Stimulated activated CD8-positive, alpha-beta memory T cell treated with anti-CD3 and anti-CD28 coated beads, Interleukin-2, amount 100 ng/mL, for 1 hour (primary cell): ENCODE measurements at regions not wholly inside any gene's neighbourhood (a gene's known extent, or its start where the extent isn't known, plus 50 kb on each side); places are given as distances from the start of the nearest gene placed in this dataset.
"Not testable (repeated sequence)": the region's sequence is repeated elsewhere in the genome, so short reads cannot be mapped to it uniquely, and the experiment has no call there.

Experiments
- DNase-seq, 2 donors: peaks; one replicate each; pipeline ENCODE4 v3.0.0-alpha.2; 2020; ENCODE audit warnings: low read depth in 2 of 2

DNA sequence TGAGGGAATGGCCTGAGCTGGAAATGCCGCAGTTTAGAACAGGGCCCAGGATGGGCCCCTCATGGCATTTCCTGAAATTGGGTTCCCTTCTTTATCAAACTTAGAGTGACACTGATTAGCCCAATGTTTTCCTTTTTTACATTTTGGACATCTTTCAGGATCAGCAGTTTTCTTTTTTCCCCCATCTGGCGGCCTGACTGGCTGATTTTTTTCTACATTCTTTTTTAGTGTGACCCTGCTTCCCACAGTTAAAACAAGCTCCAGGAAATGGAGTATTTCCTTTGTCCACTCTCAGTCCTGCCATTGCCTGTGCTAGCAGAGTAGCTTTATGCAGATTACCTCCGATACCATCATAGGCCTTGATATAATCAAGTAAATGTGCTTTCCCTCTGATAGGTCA lies 185.8 kb upstream of the IGF1 start:
- DNase-seq: not testable (repeated sequence)

- no peak for DNase-seq
These were observed 179.0 kb upstream of the IGF1 start for GRCh38 chr12:102659200-102659911.

DNA sequence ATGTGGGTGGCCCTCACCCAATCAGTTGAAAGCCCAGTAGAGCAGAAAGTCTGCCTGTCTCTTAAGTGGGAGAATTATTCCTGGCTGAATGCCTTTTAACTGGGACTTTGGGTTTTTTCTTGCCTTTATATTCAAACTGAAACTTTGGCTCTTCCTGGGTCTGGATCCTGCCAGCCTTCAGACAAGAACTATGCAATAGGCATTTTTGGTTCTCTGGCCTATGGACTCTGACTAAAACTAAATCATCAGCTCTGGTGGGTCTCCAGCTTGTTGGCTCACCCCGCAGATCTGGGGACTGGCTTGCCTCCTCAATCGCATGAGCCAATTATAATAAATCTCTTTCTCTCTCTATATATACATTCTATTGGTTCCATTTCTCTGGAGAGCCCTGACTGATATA lies 173.0 kb upstream of the IGF1 start:
- DNase-seq: no peak

DNA sequence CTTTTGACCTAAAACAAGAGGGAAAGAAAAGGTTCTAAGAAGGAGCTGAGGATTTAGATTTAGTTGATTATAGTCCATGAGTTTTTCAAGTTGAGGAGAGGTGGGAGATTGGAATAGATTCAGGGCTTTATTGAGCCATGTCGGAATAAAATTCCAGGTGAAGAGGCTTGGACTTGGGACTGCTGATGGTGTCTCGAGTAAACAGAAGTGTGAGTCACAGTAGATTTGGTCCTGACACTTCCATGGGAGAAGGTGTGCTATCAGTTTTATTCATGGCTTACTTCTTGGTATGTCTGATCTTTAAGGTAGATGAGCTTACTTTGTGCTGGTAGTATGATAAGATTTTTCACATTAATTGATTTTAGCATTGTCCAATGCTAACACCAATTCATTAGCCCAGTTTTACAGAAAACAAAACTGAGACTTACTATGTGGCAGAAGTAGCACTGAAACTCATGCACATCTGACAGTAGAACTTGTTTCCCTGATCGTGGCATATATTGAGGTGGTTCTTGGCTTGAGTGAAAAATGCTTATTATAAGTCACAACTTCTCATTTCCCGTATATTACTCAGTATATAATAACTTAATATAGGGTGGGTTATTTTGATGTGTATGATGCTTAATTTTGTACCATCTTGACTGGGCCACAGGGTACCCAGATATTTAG lies 172.4 kb upstream of the IGF1 start:
- DNase-seq: no peak

GRCh38 chr12:102645968-102646367 lies 165.6 kb upstream of the IGF1 start:
- DNase-seq: no peak

GRCh38 chr12:102643879-102644575 lies 163.7 kb upstream of the IGF1 start:
- no peak for DNase-seq

- no peak for DNase-seq
These were observed 161.8 kb upstream of the IGF1 start for GRCh38 chr12:102642199-102642598.

DNA sequence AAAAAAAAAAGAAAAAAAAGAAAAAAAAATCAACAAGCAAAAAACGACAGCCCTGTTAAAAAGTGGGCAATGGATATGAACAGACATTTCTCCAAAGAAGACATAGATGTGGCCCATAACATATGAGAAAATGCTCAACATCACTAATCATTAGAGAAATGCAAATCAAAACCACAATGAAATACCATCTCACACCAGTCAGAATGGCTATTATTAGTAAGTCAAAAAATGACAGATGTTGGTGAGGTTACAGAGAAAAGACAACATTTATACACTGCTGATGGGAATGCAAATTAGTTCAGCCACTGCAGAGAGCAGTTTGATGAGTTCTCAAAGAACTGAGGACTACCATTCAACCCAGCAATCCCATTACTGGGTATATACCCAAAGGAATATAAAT lies 160.3 kb upstream of the IGF1 start:
- DNase-seq: not testable (repeated sequence)

DNA sequence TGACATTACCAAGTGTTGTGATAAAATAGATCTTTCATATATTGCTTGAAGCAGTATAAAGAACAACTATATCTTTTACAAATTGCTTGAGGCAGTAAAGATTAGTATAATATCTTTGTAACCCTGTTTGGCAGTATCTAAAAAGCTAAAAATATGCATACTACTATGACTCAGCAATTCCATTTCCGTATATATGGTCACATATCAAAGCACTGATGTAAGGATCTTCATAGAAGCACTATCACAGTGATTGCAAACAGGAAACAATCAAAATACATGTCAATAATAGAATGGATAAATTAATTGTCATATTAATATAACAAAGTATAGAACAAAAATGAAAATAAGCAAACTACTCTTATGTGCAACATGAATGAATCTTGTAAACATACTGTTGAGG lies 158.4 kb upstream of the IGF1 start:
- DNase-seq: no peak

DNA sequence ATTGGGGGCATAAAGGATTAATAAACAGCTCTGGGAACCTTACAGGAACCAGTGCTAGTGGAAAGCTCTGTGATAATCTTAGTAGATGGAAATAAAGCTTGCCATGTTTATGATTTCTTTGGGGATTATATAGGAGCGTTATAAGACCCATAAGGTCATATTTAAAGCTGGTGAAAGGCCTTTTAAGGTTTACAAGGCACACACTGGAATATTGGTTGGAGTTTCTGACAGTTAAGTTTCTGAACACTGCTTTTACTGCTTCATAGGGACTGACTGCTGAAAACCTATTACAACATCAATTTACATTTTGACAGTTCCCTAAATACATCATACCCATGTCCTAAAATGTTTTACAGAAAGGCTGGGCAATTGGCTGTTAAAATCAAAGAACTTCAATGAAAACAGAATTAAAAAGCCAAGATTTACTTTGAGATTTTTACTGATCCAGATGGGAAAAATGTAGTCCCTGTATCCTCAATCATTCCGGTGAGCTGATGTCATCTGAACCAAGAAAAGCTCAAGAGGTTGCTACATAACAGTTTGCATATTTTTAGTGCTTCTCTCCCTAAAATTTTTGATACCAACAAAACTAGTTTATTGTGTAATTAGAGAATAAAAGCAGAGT lies 153.7 kb upstream of the IGF1 start:
- DNase-seq: no peak

GRCh38 chr12:102631274-102631673 lies 150.9 kb upstream of the IGF1 start:
- no peak for DNase-seq

DNA sequence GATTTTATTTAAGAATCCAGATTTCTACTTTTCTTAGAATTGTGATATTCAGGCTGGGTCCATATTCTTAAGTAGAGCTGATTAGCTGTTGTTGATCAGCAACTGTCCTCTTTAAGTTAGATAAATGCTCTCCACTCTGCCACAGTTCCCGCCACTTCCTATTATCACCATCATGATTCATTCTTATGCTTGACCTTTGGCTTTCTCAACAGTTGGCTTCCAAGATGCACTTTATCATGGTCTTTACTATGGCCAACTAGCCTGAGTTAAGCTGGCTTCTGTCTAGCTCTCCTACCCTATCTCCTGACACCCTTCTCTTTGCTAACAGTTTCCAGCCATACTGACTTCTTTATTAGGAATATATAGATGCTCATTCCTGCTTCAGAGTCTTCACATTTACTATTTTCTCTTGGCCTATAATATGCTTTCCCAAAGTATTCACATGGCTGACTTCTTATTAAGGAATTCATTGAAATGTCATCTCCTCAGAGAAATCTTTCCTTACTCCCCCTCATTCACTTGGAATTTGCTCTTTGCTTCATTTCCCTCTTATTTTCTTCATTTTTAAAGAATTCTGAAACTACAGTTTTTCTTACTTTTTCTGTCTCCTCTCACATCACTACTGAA lies 149.0 kb upstream of the IGF1 start:
- DNase-seq: no peak

- DNase-seq: no peak
These were observed 145.5 kb upstream of the IGF1 start for GRCh38 chr12:102625819-102626218.

- no peak for DNase-seq
These were observed 142.3 kb upstream of the IGF1 start for GRCh38 chr12:102622618-102623017.

DNA sequence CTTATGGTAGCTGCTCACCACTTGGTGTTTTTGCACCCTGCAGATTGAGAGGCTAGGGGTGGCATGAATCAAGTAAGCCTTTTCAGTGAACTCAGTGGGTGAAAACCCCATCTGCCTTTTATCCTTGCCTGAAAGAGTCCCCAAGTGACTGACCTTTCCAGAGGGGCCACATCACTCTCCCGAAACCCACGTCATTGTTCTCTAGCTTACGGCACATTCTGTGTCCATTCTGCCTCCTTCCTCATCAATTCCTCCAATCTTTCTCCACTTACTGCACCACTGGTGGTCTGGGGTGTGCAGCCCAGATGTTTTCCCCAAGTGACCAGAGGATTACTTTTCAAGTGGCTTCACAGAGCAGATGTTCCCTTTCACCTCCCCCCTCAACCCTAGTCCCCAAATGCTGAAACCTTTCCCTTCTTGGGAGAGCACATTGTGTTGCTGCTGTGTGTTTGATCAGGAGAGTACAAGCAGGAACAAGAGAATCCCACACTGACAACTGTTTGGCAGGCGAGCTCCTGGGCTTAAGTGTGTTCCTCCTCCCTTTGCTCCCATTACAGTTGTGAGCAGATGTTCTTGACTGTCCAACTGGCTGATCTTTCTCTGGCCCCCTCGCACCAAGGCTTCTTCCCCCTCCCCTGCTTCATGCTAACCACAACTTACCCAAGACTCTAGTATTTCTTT lies 138.0 kb upstream of the IGF1 start:
- DNase-seq: no peak

- no peak for DNase-seq
These were observed 136.3 kb upstream of the IGF1 start for GRCh38 chr12:102616692-102617091.

DNA sequence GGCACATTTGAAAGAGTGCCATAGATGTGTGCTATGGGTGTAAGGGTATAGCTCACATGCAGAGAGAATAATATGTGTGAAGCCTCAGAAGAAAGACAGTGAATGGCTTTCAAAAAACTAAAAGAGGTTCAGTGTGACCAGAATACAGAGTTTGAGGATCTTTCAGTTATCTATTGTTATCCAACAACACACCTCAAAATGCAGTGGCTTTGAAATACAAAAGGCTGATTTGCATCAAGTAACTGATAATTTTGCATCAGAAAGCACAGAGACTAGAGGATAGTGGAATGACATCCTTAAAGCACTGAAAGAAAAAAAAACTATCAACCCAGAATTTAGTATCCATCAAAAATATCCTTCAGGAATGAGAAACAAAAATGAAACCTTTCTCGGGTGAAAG lies 131.6 kb upstream of the IGF1 start:
- DNase-seq: no peak

DNA sequence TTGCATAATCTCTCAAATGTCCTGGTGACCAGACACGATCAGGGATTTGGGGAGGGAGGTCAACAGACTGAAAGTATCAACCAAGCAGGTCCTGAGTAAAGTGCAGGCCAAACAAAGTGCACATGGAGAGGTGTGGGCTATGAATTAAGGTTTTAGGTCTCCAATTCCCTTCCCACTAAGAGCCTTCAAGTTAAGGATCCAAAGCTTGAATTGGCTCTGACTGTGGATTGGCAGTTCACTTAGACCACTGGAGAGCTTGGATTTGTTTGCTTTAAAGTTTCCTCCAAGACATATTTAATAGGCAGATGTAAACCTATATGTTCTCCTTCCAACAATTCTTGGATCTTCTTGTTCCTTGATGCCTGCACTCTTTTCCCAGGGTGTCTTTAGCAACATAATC lies 129.6 kb upstream of the IGF1 start:
- no peak for DNase-seq

DNA sequence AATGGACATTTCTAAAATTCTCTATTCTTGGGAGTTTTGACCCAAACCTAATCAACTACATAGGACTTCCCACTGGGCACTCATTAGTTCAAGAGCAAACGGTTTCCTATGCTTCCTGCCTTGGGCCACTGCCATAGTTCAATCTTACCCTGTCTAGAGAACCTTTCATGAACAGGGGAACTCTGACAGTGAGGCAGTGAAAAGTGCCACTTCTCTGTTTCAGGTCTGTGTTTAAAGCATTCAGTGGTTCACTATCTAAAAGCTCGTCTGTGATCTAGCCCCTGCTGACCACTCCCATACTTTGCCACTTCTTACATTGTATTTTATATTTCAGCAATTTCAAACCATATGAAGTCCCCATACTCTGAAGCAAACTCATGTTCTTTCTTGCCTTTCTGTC lies 122.7 kb upstream of the IGF1 start:
- no peak for DNase-seq

GRCh38 chr12:102602521-102602920 lies 122.2 kb upstream of the IGF1 start:
- no peak for DNase-seq

- no peak for DNase-seq
These were observed 121.3 kb upstream of the IGF1 start for GRCh38 chr12:102601621-102602020.

- DNase-seq: no peak
These were observed 116.3 kb upstream of the IGF1 start for GRCh38 chr12:102596687-102597086.
